Cardiac muscle cell (in vitro differentiated cells and primary cell): ENCODE measurements at regions not wholly inside any gene's neighbourhood (a gene's known extent, or its start where the extent isn't known, plus 50 kb on each side); places are given as distances from the start of the nearest gene placed in this dataset.

Experiments used
- DNase-seq, 2 donors: peaks; one replicate each; pipeline versions ENCODE4 v3.0.0 to v3.0.0-alpha.2; 2010 to 2017; ENCODE audit warnings: low read depth in 1 of 2, low spot score in 1 of 2
- H3K27ac ChIP-seq: fragments of 200-600 bp; sonication (generic); 2 replicates; pipeline ENCODE4 v1.5.1; 2016
- H3K27me3 ChIP-seq: fragments of 200-600 bp; sonication (generic); 2 replicates; pipeline ENCODE4 v1.6.0; 2016; ENCODE audit warnings: control low read depth
- H3K36me3 ChIP-seq: fragments of 200-600 bp; sonication (generic); 2 replicates; pipeline ENCODE4 v1.5.1; 2016; ENCODE audit warnings: control low read depth
- H3K4me1 ChIP-seq: fragments of 200-600 bp; sonication (generic); 2 replicates; pipeline ENCODE4 v1.8.1; 2017; ENCODE audit warnings: low read depth, mild to moderate bottlenecking, mixed run types
- H3K4me3 ChIP-seq: fragments of 200-600 bp; sonication (generic); 2 replicates; pipeline ENCODE4 v1.5.1; 2016; ENCODE audit warnings: mild to moderate bottlenecking
- H3K9me3 ChIP-seq: fragments of 200-600 bp; sonication (generic); 2 replicates; pipeline ENCODE4 v1.5.1; 2017; ENCODE audit warnings: low read depth, mild to moderate bottlenecking, control low read depth
- CTCF ChIP-seq: IDR thresholded peaks from 2 replicates; pipeline ENCODE4 v1.5.1; 2012; ENCODE audit warnings: low read depth, mild to moderate bottlenecking, low read length

GRCh38 chr2:41521211-41521610 is 526.6 kb upstream of the PKDCC start:
- Histone ChIP-seq H3K27ac (no peak overlapping the region), H3K4me1 (no peaks in the 10 kb centered on the region), H3K36me3 (no peaks in the 10 kb centered on the region), H3K27me3 (no peaks in the 10 kb centered on the region), H3K4me3 (no peak overlapping the region), H3K9me3 (no peaks in the 10 kb centered on the region)
- TF ChIP-seq CTCF: no peak
- DNase-seq: no peak

- no peak for TF ChIP-seq CTCF
- Histone ChIP-seq H3K36me3 (no peaks in the 10 kb centered on the region), H3K27ac (no peak overlapping the region), H3K27me3 (no peaks in the 10 kb centered on the region), H3K9me3 (no peaks in the 10 kb centered on the region), H3K4me1 (no peaks in the 10 kb centered on the region), H3K4me3 (no peak overlapping the region)
- DNase-seq: no peak
These were observed 520.1 kb upstream of the PKDCC start for GRCh38 chr2:41527525-41528323.

- DNase-seq: no peak
- H3K27ac ChIP-seq: no peak overlapping the region
- no peak for TF ChIP-seq CTCF
- H3K4me1 ChIP-seq: no peaks in the 10 kb centered on the region
- H3K4me3 ChIP-seq: no peak overlapping the region
- no peaks in the 10 kb centered on the region for H3K36me3 ChIP-seq
- H3K27me3 ChIP-seq: no peaks in the 10 kb centered on the region
- no peaks in the 10 kb centered on the region for H3K9me3 ChIP-seq
These were observed 512.2 kb upstream of the PKDCC start for GRCh38 chr2:41535575-41535974.

- Histone ChIP-seq H3K36me3 (no peaks in the 10 kb centered on the region), H3K4me3 (no peak overlapping the region), H3K27ac (no peak overlapping the region), H3K27me3 (no peaks in the 10 kb centered on the region), H3K9me3 (no peaks in the 10 kb centered on the region), H3K4me1 (no peaks in the 10 kb centered on the region)
- TF ChIP-seq CTCF: no peak
- DNase-seq: no peak
These were observed 507.4 kb upstream of the PKDCC start for GRCh38 chr2:41540272-41540998.

- Histone ChIP-seq H3K36me3 (no peaks in the 10 kb centered on the region), H3K9me3 (no peaks in the 10 kb centered on the region), H3K4me3 (no peak overlapping the region), H3K27ac (no peak overlapping the region), H3K27me3 (no peaks in the 10 kb centered on the region), H3K4me1 (no peaks in the 10 kb centered on the region)
- TF ChIP-seq CTCF: no peak
- peak in 1 of 2 donors; percentile 14 for DNase-seq
These were observed 504.1 kb upstream of the PKDCC start for GRCh38 chr2:41543726-41544125.
